Lung microvascular endothelial cell (primary cell): ENCODE measurements at regions not wholly inside any gene's neighbourhood (a gene's known extent, or its start where the extent isn't known, plus 50 kb on each side); places are given as distances from the start of the nearest gene placed in this dataset.
A peak's percentile ranks its signal among the peaks of the same experiment; 100 is the strongest.
"Not testable (repeated sequence)": the region's sequence is repeated elsewhere in the genome, so short reads cannot be mapped to it uniquely, and the experiment has no call there.

ENCODE experiments used
- DNase-seq, 2 donors: peaks; one replicate each; pipeline versions ENCODE4 v3.0.0 to v3.0.0-alpha.2; 2010; ENCODE audit warnings: low read depth in 2 of 2

- peak; percentile 36 to 44 for DNase-seq
Observed at GRCh38 chr10:128178302-128178958, 52.2 kb upstream of the MKI67 start.

GRCh38 chr10:128180843-128181242 lies 54.6 kb upstream of the MKI67 start:
- DNase-seq, result no peak

- no peak for DNase-seq
Observed at GRCh38 chr10:128185627-128186026, 59.4 kb upstream of the MKI67 start.

GRCh38 chr10:128186959-128187787 lies 61.0 kb upstream of the MKI67 start:
- no peak for DNase-seq

- no peak for DNase-seq
Observed at GRCh38 chr10:128187788-128188185, 61.6 kb upstream of the MKI67 start.

GRCh38 chr10:128189176-128189575 lies 63.0 kb upstream of the MKI67 start:
- DNase-seq, result no peak

- DNase-seq, result no peak
Observed at GRCh38 chr10:128191847-128192246, 65.6 kb upstream of the MKI67 start.

- DNase-seq, result not testable (repeated sequence)
Observed at GRCh38 chr10:128201826-128202225, 75.6 kb upstream of the MKI67 start.

GRCh38 chr10:128203028-128203427 lies 76.8 kb upstream of the MKI67 start:
- no peak for DNase-seq

GRCh38 chr10:128205591-128205990 lies 79.4 kb upstream of the MKI67 start:
- not testable (repeated sequence) for DNase-seq

GRCh38 chr10:128206676-128207075 lies 80.5 kb upstream of the MKI67 start:
- no peak for DNase-seq

- no peak for DNase-seq
Observed at GRCh38 chr10:128209862-128210214, 83.6 kb upstream of the MKI67 start.

- DNase-seq, result peak; percentile 33 to 77
Observed at GRCh38 chr10:128210215-128211063, 84.2 kb upstream of the MKI67 start.

- no peak for DNase-seq
Observed at GRCh38 chr10:128211064-128211504, 84.9 kb upstream of the MKI67 start.

- DNase-seq, result peak; percentile 69 to 78
Observed at GRCh38 chr10:128211953-128212727, 85.9 kb upstream of the MKI67 start.

GRCh38 chr10:128213156-128213555 lies 86.9 kb upstream of the MKI67 start:
- DNase-seq, result no peak

GRCh38 chr10:128215733-128216132 lies 89.5 kb upstream of the MKI67 start:
- no peak for DNase-seq

- DNase-seq, result no peak
Observed at GRCh38 chr10:128217136-128217535, 90.9 kb upstream of the MKI67 start.

GRCh38 chr10:128218161-128218560 lies 91.9 kb upstream of the MKI67 start:
- no peak for DNase-seq

- DNase-seq, result no peak
Observed at GRCh38 chr10:128219295-128219694, 93.1 kb upstream of the MKI67 start.

- no peak for DNase-seq
Observed at GRCh38 chr10:128220021-128220420, 93.8 kb upstream of the MKI67 start.
